ENCODE measurements at regions not wholly inside any gene's neighbourhood (a gene's known extent, or its start where the extent isn't known, plus 50 kb on each side); places are given as distances from the start of the nearest gene placed in this dataset.

DNA sequence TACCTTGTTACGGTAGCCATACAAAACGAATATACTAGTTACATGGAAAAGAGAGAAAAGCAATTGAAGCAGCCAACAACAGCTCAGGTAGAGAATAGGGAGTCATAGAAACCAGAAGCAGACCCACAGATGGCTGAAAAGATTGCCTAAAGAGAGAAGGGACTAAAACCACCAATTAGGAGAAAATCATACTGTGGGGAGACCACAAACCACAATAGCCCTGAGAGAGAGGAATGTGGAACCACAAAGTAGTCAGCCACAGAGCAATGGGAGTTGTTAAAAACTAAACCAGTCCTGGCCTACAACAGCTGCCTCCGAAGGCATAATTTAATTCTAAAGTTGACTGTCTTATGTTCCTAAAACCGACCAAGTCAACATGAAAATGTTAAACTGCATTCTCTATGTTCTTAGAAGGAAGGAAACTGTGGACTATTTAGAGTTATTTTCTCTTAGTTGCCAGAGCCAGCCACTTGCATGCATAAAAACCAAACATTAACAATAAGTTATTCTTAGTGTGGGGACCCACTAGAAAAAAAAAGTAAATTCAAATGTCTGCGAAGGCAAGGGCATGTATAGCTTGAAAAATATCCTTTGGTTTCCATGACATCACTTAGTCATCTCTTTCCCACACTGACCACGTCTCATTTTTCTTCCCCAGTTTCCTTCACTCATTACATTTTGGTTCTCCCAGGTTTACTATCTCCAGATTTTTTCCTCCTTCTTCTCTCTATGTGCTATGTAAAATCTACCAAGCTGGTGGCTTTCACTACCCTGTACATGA is 398.1 kb downstream of the NOVA1 start:
- FAIRE-seq (no peak), ATAC-seq (no peak), DNase-seq (ENCODE audit: low read depth in 1 of 2, low spot score in 1 of 2) (no peak)
- Histone ChIP-seq H3K4me1 (no peaks in the 10 kb centered on the region), H3K4me3 (no peak overlapping the region), H3K9me3 (no peaks in the 10 kb centered on the region), H3K27ac (no peak overlapping the region), H3K4me2 (no peak overlapping the region)
- CTCF ChIA-PET = no interaction called here
- TF ChIP-seq RCOR1 (IDR thresholded peaks at IDR 0.05; ENCODE audit: low read depth, low read length) = no peak
- TF ChIP-seq EHMT2 (IDR thresholded peaks at IDR 0.05; ENCODE audit: low read depth) = no peak
- TF ChIP-seq RFX5 (IDR thresholded peaks at IDR 0.05) = no peak
- no peak for TF ChIP-seq NR3C1 (IDR thresholded peaks at IDR 0.05)
- TF ChIP-seq, protein P1, sequence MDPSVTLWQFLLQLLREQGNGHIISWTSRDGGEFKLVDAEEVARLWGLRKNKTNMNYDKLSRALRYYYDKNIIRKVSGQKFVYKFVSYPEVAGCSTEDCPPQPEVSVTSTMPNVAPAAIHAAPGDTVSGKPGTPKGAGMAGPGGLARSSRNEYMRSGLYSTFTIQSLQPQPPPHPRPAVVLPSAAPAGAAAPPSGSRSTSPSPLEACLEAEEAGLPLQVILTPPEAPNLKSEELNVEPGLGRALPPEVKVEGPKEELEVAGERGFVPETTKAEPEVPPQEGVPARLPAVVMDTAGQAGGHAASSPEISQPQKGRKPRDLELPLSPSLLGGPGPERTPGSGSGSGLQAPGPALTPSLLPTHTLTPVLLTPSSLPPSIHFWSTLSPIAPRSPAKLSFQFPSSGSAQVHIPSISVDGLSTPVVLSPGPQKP (IDR thresholded peaks at IDR 0.05; ENCODE audit: low read depth, low read length) = no peak
- no peak for TF ChIP-seq FOSL2 (IDR thresholded peaks at IDR 0.05)
- no peak for TF ChIP-seq FOSL2 (CRISPR knock-in tag; IDR thresholded peaks at IDR 0.05)
- TF ChIP-seq ZSCAN20 (CRISPR knock-in tag; IDR thresholded peaks at IDR 0.05) = no peak
- no peak for TF ChIP-seq BHLHE40 (IDR thresholded peaks at IDR 0.05; ENCODE audit: low read depth, low read length)
- TF ChIP-seq ZNF302 (CRISPR knock-in tag; IDR thresholded peaks at IDR 0.05) = no peak
- no peak for TF ChIP-seq RNF2 (IDR thresholded peaks at IDR 0.05; ENCODE audit: borderline replicate concordance, low read depth)
- no peak for TF ChIP-seq KDM1A (IDR thresholded peaks at IDR 0.05; ENCODE audit: low read depth)
- TF ChIP-seq, protein P2, sequence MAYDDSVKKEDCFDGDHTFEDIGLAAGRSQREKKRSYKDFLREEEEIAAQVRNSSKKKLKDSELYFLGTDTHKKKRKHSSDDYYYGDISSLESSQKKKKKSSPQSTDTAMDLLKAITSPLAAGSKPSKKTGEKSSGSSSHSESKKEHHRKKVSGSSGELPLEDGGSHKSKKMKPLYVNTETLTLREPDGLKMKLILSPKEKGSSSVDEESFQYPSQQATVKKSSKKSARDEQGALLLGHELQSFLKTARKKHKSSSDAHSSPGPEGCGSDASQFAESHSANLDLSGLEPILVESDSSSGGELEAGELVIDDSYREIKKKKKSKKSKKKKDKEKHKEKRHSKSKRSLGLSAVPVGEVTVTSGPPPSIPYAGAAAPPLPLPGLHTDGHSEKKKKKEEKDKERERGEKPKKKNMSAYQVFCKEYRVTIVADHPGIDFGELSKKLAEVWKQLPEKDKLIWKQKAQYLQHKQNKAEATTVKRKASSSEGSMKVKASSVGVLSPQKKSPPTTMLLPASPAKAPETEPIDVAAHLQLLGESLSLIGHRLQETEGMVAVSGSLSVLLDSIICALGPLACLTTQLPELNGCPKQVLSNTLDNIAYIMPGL (CRISPR knock-in tag; IDR thresholded peaks at IDR 0.05; ENCODE audit: borderline replicate concordance) = no peak
- TF ChIP-seq, protein P3, sequence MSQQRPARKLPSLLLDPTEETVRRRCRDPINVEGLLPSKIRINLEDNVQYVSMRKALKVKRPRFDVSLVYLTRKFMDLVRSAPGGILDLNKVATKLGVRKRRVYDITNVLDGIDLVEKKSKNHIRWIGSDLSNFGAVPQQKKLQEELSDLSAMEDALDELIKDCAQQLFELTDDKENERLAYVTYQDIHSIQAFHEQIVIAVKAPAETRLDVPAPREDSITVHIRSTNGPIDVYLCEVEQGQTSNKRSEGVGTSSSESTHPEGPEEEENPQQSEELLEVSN (IDR thresholded peaks at IDR 0.05; ENCODE audit: borderline replicate concordance, low read depth) = no peak
- POLR2A ChIA-PET = no interaction called here
- WGBS (ENCODE audit: missing lambda C conversion rate) = 28% methylated on average over 6 of the region's 6 CpGs

DNA sequence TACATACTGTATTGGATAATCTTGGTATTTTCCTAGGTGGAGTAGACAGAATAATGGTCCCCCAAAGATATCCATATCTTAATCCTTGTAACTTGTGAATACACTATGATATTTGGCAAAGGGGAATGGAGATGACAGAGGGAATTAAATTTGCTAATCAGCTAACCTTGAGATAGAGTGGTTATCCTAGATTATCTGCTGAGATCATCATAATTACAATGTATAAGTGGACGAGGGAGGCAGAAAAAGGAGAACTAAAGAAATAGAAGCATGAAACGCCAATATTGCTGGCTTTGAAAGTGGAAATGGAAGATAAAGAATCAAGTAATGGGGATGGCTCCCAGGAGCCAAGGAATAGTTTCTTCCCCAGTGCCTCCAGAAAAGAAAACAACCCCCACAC is 398.7 kb downstream of the NOVA1 start:
- FAIRE-seq = no peak
- Histone ChIP-seq H3K27ac (no peak overlapping the region), H3K4me3 (no peak overlapping the region), H3K4me1 (no peaks in the 10 kb centered on the region), H3K9me3 (no peaks in the 10 kb centered on the region), H3K4me2 (no peak overlapping the region)
- no peak for DNase-seq (ENCODE audit: low read depth in 1 of 2, low spot score in 1 of 2)
- CTCF ChIA-PET = no interaction called here
- WGBS (ENCODE audit: missing lambda C conversion rate) = 9% methylated on average over 2 of the region's 2 CpGs
- TF ChIP-seq MAFK (IDR thresholded peaks at IDR 0.05; ENCODE audit: partially characterized antibody) (peak; percentile 85), EHF (CRISPR knock-in tag; IDR thresholded peaks at IDR 0.05) (no peak)
- no peak for ATAC-seq
- POLR2A ChIA-PET = no interaction called here

DNA sequence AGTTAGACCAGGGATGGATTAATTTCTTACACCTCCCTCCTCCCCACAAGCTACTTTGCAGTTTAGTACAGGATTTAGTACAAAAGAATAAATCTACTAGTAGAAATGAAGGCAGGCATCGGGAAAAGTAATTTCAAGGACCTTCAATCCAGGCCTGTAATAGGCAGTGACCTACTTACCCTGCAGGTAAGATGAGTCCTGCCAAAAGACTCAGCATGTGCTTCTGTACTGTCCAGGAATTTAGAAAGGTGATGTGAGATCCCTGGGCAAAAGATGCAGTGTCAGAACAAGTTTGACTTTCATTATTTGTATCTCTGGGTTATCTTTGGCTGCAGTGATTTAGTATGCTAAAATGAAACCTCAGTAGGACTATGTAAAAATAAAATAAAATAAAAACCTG is 403.0 kb downstream of the NOVA1 start:
- no peak for ATAC-seq
- 45% methylated on average over 1 of the region's 1 CpG for WGBS (ENCODE audit: missing lambda C conversion rate)
- Histone ChIP-seq H3K9me3 (no peaks in the 10 kb centered on the region), H3K4me3 (no peak overlapping the region), H3K27ac (no peak overlapping the region), H3K4me1 (no peaks in the 10 kb centered on the region), H3K4me2 (no peak overlapping the region)
- DNase-seq (ENCODE audit: low read depth in 1 of 2, low spot score in 1 of 2) = no peak
- FAIRE-seq = no peak
- ChIA-PET CTCF (interaction anchor here (0.6 to 0.7 kb wide), 2 partner anchors 60 to 238 kb away, joined by 3 read pairs; no protein-coding TSS in a partner anchor), POLR2A (no interaction called here)
- TF ChIP-seq HEYL (CRISPR knock-in tag; IDR thresholded peaks at IDR 0.05) = no peak

Measured in A549 (cell line).